H1 (cell line): ENCODE measurements at regions not wholly inside any gene's neighbourhood (a gene's known extent, or its start where the extent isn't known, plus 50 kb on each side); places are given as distances from the start of the nearest gene placed in this dataset.

Experiments used
- CTCF ChIA-PET: fragments of 300-600 bp; sonication (Branson Sonifier 250); formaldehyde crosslinking; loops from one replicate; lab custom pipeline; 2021; ENCODE audit not compliant: partially characterized antibody; lab: Charles Lee
- POLR2A ChIA-PET: fragments of 300-600 bp; sonication (Branson Sonifier 250); formaldehyde crosslinking; loops from one replicate; lab custom pipeline; 2021; ENCODE audit warnings: inconsistent platforms; ENCODE audit not compliant: partially characterized antibody; lab: Charles Lee
- DNase-seq, 2 experiments: peaks; one replicate each; pipeline versions ENCODE4 v3.0.0 to v3.0.0-alpha.2; 2010 to 2022; ENCODE audit warnings: low spot score in 2 of 2, low read depth in 1 of 2, mixed read lengths in 1 of 2
- FAIRE-seq: peaks from 2 replicates; lab custom pipeline; 2011; peaks lifted over from hg19 to GRCh38; lab: Jason Lieb, UNC
- H2AFZ ChIP-seq: 2 replicates; pipeline ENCODE4 v1.8.1; 2012; ENCODE audit warnings: low read length, inconsistent platforms
- H2AK5ac ChIP-seq: 2 replicates; pipeline ENCODE4 v1.6.1; 2013; ENCODE audit warnings: low read depth, low read length
- H2BK120ac ChIP-seq: replicated peaks from 2 replicates; pipeline ENCODE3; 2013; ENCODE audit warnings: low read depth, low read length, inconsistent platforms
- H2BK12ac ChIP-seq: 2 replicates; pipeline ENCODE4 v1.6.1; 2013; ENCODE audit warnings: low read depth, low read length
- H2BK15ac ChIP-seq: 2 replicates; pipeline ENCODE4 v1.6.1; 2013; ENCODE audit warnings: low read length
- H2BK20ac ChIP-seq: 2 replicates; pipeline ENCODE4 v1.6.1; 2013; ENCODE audit warnings: low read length
- H2BK5ac ChIP-seq: 2 replicates; pipeline ENCODE4 v1.6.1; 2013; ENCODE audit warnings: low read depth, low read length
- H3K14ac ChIP-seq: 2 replicates; pipeline ENCODE4 v1.6.1; 2013; ENCODE audit warnings: inconsistent platforms; ENCODE audit not compliant: insufficient read length
- H3K18ac ChIP-seq: 2 replicates; pipeline ENCODE4 v1.6.1; 2013; ENCODE audit warnings: low read length; ENCODE audit errors: extremely low read depth
- H3K23ac ChIP-seq: 2 replicates; pipeline ENCODE4 v1.6.1; 2013; ENCODE audit warnings: inconsistent platforms; ENCODE audit not compliant: insufficient read length
- H3K23me2 ChIP-seq: 2 replicates; pipeline ENCODE4 v1.6.1; 2013; ENCODE audit warnings: low read depth, low read length
- H3K27ac ChIP-seq: 2 replicates; pipeline ENCODE4 v1.6.1; 2011; ENCODE audit warnings: low read depth, low read length, inconsistent platforms
- H3K27me3 ChIP-seq, 4 experiments: replicated peaks in 1 of 4; 1 replicate in 1 of 4; 2 replicates in 3 of 4; pipeline versions ENCODE4 v1.6.1 to v1.8.1; 2011 to 2013; ENCODE audit warnings: low read length in 3 of 4, mild to moderate bottlenecking in 3 of 4, inconsistent platforms in 2 of 4, mixed read lengths in 2 of 4, moderate library complexity in 1 of 4; ENCODE audit not compliant: control insufficient read depth in 3 of 4, insufficient read depth in 3 of 4; ENCODE audit errors: extremely low read depth in 1 of 4
- H3K36me3 ChIP-seq, 4 experiments: 2 replicates each; pipeline versions ENCODE4 v1.6.1 to v1.8.1; 2011 to 2013; ENCODE audit warnings: mild to moderate bottlenecking in 4 of 4, low read length in 3 of 4, moderate library complexity in 2 of 4, control low read depth in 1 of 4, inconsistent platforms in 1 of 4; ENCODE audit not compliant: insufficient read depth in 4 of 4, control insufficient read depth in 2 of 4
- H3K4ac ChIP-seq: replicated peaks from 2 replicates; pipeline ENCODE3; 2013; ENCODE audit warnings: low read length, low read depth, mixed read lengths, inconsistent platforms; ENCODE audit not compliant: insufficient read length
- H3K4me1 ChIP-seq, 4 experiments: replicated peaks in 1 of 4; 1 replicate in 1 of 4; 2 replicates in 3 of 4; pipeline versions ENCODE4 v1.6.1 to v1.8.1; 2011 to 2013; ENCODE audit warnings: low read length in 3 of 4, inconsistent platforms in 2 of 4, mixed read lengths in 1 of 4; ENCODE audit not compliant: insufficient read depth in 4 of 4, control insufficient read depth in 3 of 4
- H3K4me2 ChIP-seq, 2 experiments: 2 replicates each; pipeline versions ENCODE4 v1.6.1 to v1.8.1; 2011 to 2013; ENCODE audit warnings: low read depth in 2 of 2, low read length in 2 of 2, control low read depth in 1 of 2, inconsistent platforms in 1 of 2, mild to moderate bottlenecking in 1 of 2; ENCODE audit not compliant: insufficient read depth in 1 of 2
- H3K4me3 ChIP-seq, 4 experiments: fragments of 200-600, 300-600 bp in 1 of 4; sonication (generic), shearing (Covaris generic), sonication (Bioruptor Twin) in 1 of 4; 2 replicates each; pipeline versions ENCODE4 v1.5.1 to v1.8.1; 2011 to 2016; ENCODE audit warnings: low read length in 4 of 4, low read depth in 3 of 4, control low read depth in 2 of 4, inconsistent platforms in 2 of 4, mild to moderate bottlenecking in 2 of 4, mixed read lengths in 1 of 4, moderate library complexity in 1 of 4; ENCODE audit not compliant: insufficient read depth in 2 of 4; ENCODE audit errors: extremely low read depth in 1 of 4
- H3K56ac ChIP-seq: replicated peaks from 2 replicates; pipeline ENCODE3; 2013; ENCODE audit warnings: low read depth, mild to moderate bottlenecking, mixed read lengths, low read length, inconsistent platforms; ENCODE audit not compliant: insufficient read length
- H3K79me1 ChIP-seq: 2 replicates; pipeline ENCODE4 v1.6.1; 2013; ENCODE audit warnings: low read depth, low read length, control low read depth
- H3K79me2 ChIP-seq, 2 experiments: 2 replicates each; pipeline versions ENCODE4 v1.6.1 to v1.8.1; 2012 to 2013; ENCODE audit warnings: low read length in 2 of 2, mild to moderate bottlenecking in 2 of 2, inconsistent platforms in 1 of 2; ENCODE audit not compliant: insufficient read depth in 2 of 2, control insufficient read depth in 1 of 2
- H3K9ac ChIP-seq, 4 experiments: replicated peaks in 1 of 4; 1 replicate in 1 of 4; 2 replicates in 3 of 4; pipeline versions ENCODE4 v1.6.1 to v1.8.1; 2011 to 2013; ENCODE audit warnings: low read depth in 3 of 4, low read length in 3 of 4, control low read depth in 2 of 4, mild to moderate bottlenecking in 2 of 4, moderate library complexity in 2 of 4, inconsistent platforms in 1 of 4; ENCODE audit errors: extremely low read depth in 1 of 4
- H3K9me3 ChIP-seq, 2 experiments: 2 replicates each; pipeline versions ENCODE4 v1.6.1 to v1.8.1; 2012 to 2013; ENCODE audit warnings: mild to moderate bottlenecking in 2 of 2, moderate library complexity in 2 of 2, control low read depth in 1 of 2, inconsistent platforms in 1 of 2, low read depth in 1 of 2, low read length in 1 of 2, mixed read lengths in 1 of 2; ENCODE audit not compliant: insufficient read depth in 2 of 2
- H4K20me1 ChIP-seq, 2 experiments: replicated peaks in 1 of 2; 2 replicates each; pipeline versions ENCODE3 to v1.8.1; 2011 to 2013; ENCODE audit warnings: inconsistent platforms in 2 of 2, low read length in 2 of 2, mild to moderate bottlenecking in 1 of 2; ENCODE audit not compliant: insufficient read depth in 2 of 2, control insufficient read depth in 1 of 2
- H4K5ac ChIP-seq: 2 replicates; pipeline ENCODE4 v1.6.1; 2013; ENCODE audit warnings: low read length, low read depth, mixed read lengths, inconsistent platforms; ENCODE audit not compliant: insufficient read length
- H4K8ac ChIP-seq: 2 replicates; pipeline ENCODE4 v1.8.0; 2013; ENCODE audit warnings: mild to moderate bottlenecking, moderate library complexity, low read length, inconsistent platforms; ENCODE audit not compliant: insufficient read depth; ENCODE audit errors: extremely low read depth
- H4K91ac ChIP-seq: replicated peaks from 2 replicates; pipeline ENCODE3; 2013; ENCODE audit warnings: low read length, mixed read lengths, inconsistent platforms; ENCODE audit not compliant: insufficient read length
- BCL11A ChIP-seq, 2 experiments: IDR thresholded peaks; one replicate each; pipeline ENCODE4 v1.6.1; 2011; ENCODE audit warnings: low read depth in 2 of 2, low read length in 2 of 2, mild to moderate bottlenecking in 2 of 2
- CBX8 ChIP-seq: fragments of 300-800, 300-1000 bp; sonication (generic); IDR thresholded peaks from 2 replicates; pipeline ENCODE4 v1.7.1; 2016; ENCODE audit warnings: low read depth, low read length, borderline replicate concordance
- CHD1 ChIP-seq: IDR thresholded peaks from 2 replicates; pipeline ENCODE4 v1.6.1; 2012; ENCODE audit warnings: low read depth, low read length, improper control_type of control experiment
- CREB1 ChIP-seq: IDR thresholded peaks from 2 replicates; pipeline ENCODE4 v1.6.1; 2012; ENCODE audit warnings: inconsistent platforms
- EGR1 ChIP-seq: IDR thresholded peaks from 2 replicates; pipeline ENCODE4 v1.6.1; 2011; ENCODE audit warnings: low read depth, low read length, borderline replicate concordance
- FOSL1 ChIP-seq: IDR thresholded peaks from 2 replicates; pipeline ENCODE4 v1.6.1; 2011; ENCODE audit warnings: mild to moderate bottlenecking, low read depth, low read length, moderate library complexity; ENCODE audit not compliant: insufficient read depth
- HDAC2 ChIP-seq, 2 experiments: fragments of 300-600 bp in 1 of 2; sonication (generic) in 1 of 2; IDR thresholded peaks; 2 replicates each; pipeline ENCODE4 v1.6.1; 2011 to 2012; ENCODE audit warnings: low read depth in 2 of 2, low read length in 2 of 2, mild to moderate bottlenecking in 2 of 2, moderate library complexity in 2 of 2, borderline replicate concordance in 1 of 2, inconsistent platforms in 1 of 2
- NRF1 ChIP-seq: IDR thresholded peaks from 2 replicates; pipeline ENCODE4 v1.6.1; 2011; ENCODE audit warnings: mild to moderate bottlenecking, low read depth, low read length, improper control_type of control experiment
- PHF8 ChIP-seq: fragments of 200-600 bp; sonication (generic); conservative IDR thresholded peaks from 2 replicates; pipeline ENCODE4 v1.7.1; 2012; ENCODE audit warnings: low read depth, mild to moderate bottlenecking, inconsistent platforms, low read length, moderate library complexity
- RBBP5 ChIP-seq: IDR thresholded peaks from 2 replicates; pipeline ENCODE4 v1.7.1; 2012; ENCODE audit warnings: low read depth, mild to moderate bottlenecking, inconsistent platforms, low read length, moderate library complexity, borderline replicate concordance
- WGBS, 2 experiments: shearing (Covaris generic) in 1 of 2; methylation state at CpG; one replicate each; pipeline versions ENCODE4 v1.1.6 to v1.1.7; 2013 to 2015; ENCODE audit warnings: low lambda C conversion rate in 2 of 2, mixed read lengths in 2 of 2, inconsistent platforms in 1 of 2, low coverage in 1 of 2, missing lambda C conversion rate in 1 of 2; ENCODE audit not compliant: insufficient replicate concordance in 2 of 2, insufficient coverage in 1 of 2, insufficient read length in 1 of 2; ENCODE audit errors: extremely low coverage in 1 of 2, missing lambda C conversion rate in 1 of 2; 5-methylcytosine and 5-hydroxymethylcytosine counted together

GRCh38 chr1:20409012-20409411 is 77.0 kb downstream of the CAMK2N1 start:
- no peak for DNase-seq
- no peak overlapping the region for H4K91ac ChIP-seq
- no peaks in the 10 kb centered on the region for H3K79me1 ChIP-seq
- H3K4me2 ChIP-seq: no peak overlapping the region
- no peak overlapping the region for H3K4ac ChIP-seq
- no peak overlapping the region for H4K8ac ChIP-seq
- no peak overlapping the region for H2AFZ ChIP-seq
- POLR2A ChIA-PET: no interaction called here
- no peak overlapping the region for H3K56ac ChIP-seq
- H3K27me3 ChIP-seq: peaks cover 36 to 89% (median 63%) of the 10 kb centered on the region in 4 experiments
- no peak overlapping the region for H2BK20ac ChIP-seq
- no peak overlapping the region for H2BK12ac ChIP-seq
- H4K20me1 ChIP-seq: peaks cover 0 to 6% of the 10 kb centered on the region in 2 experiments
- CTCF ChIA-PET: interaction anchor here (0.7 to 2.3 kb wide), 10 partner anchors 13 to 213 kb away, joined by 3 to 9 read pairs (median 4); no protein-coding TSS in a partner anchor
- TF ChIP-seq BCL11A (IDR thresholded peaks at IDR 0.05; ENCODE audit: low read depth in 2 of 2, low read length in 2 of 2) (no peak), NRF1 (no peak), HDAC2 (IDR thresholded peaks at IDR 0.05; ENCODE audit: borderline replicate concordance in 1 of 2, low read depth in 2 of 2, low read length in 2 of 2) (no peak), PHF8 (no peak), FOSL1 (no peak), CHD1 (no peak), CBX8 (no peak), RBBP5 (no peak), CREB1 (no peak), EGR1 (no peak)
- no peak overlapping the region for H3K14ac ChIP-seq
- H3K23ac ChIP-seq: no peak overlapping the region
- no peak for FAIRE-seq
- H3K36me3 ChIP-seq: no peaks in the 10 kb centered on the region
- H3K23me2 ChIP-seq: no peaks in the 10 kb centered on the region
- H2AK5ac ChIP-seq: no peak overlapping the region
- no peak overlapping the region for H3K27ac ChIP-seq
- no peak overlapping the region for H3K18ac ChIP-seq
- no peak overlapping the region for H2BK15ac ChIP-seq
- H2BK5ac ChIP-seq: no peak overlapping the region
- H3K4me1 ChIP-seq: peaks cover 0 to 6% (median 4%) of the 10 kb centered on the region in 4 experiments; a peak in 4 of 7 replicates
- no peak overlapping the region for H4K5ac ChIP-seq
- H3K79me2 ChIP-seq: no peaks in the 10 kb centered on the region
- no peak overlapping the region for H2BK120ac ChIP-seq
- no peak overlapping the region for H3K4me3 ChIP-seq
- no peaks in the 10 kb centered on the region for H3K9me3 ChIP-seq
- WGBS, 2 experiments: 89% methylated on average over 3 of the region's 3 CpGs; no CpG with 5 or more reads in 1 of the 2 experiments
- no peak overlapping the region for H3K9ac ChIP-seq
